ENCODE measurements at regions not wholly inside any gene's neighbourhood (a gene's known extent, or its start where the extent isn't known, plus 50 kb on each side); places are given as distances from the start of the nearest gene placed in this dataset.

- H4K20me1 ChIP-seq (ENCODE audit: insufficient read depth, low read length) = no peaks in the 10 kb centered on the region
- no peak overlapping the region for H2BK5ac ChIP-seq (ENCODE audit: low read depth, low read length, poor library complexity, severe bottlenecking)
- ChIA-PET POLR2A (ENCODE audit: unreplicated experiment) (no interaction called here), CTCF (no interaction called here)
- H2AFZ ChIP-seq (replicated peaks; ENCODE audit: low read length, poor library complexity) = no peak overlapping the region
- no TSS peak for BruUV-seq (replicated peaks)
- no peak overlapping the region for H3K27ac ChIP-seq (ENCODE audit: insufficient read depth, low read length)
- no peak overlapping the region for H3K9ac ChIP-seq (ENCODE audit: low read depth, low read length)
- H4K91ac ChIP-seq (ENCODE audit: insufficient read depth, low read depth, low read length) = no peak overlapping the region
- H3K4me2 ChIP-seq (ENCODE audit: low read depth, low read length) = no peak overlapping the region
- H4K8ac ChIP-seq (ENCODE audit: low read depth in 2 of 2, low read length in 2 of 2) = no peak overlapping the region
- WGBS, 2 experiments (ENCODE audit: extremely low coverage in 2 of 2, insufficient read length in 1 of 2) = 80% methylated on average over 1 of the region's 5 CpGs; no CpG with 5 or more reads in 1 of the 2 experiments
- no peaks in the 10 kb centered on the region for H3K36me3 ChIP-seq (ENCODE audit: control insufficient read depth, insufficient read depth, low read length)
- H3K9me3 ChIP-seq (ENCODE audit: control insufficient read depth, insufficient read depth, low read length) = peaks cover 26% of the 10 kb centered on the region
- no peak overlapping the region for H3K56ac ChIP-seq (ENCODE audit: extremely low read depth, insufficient read depth, low read length)
- no peak overlapping the region for H2AK5ac ChIP-seq (ENCODE audit: low read depth, low read length)
- H2AK9ac ChIP-seq (replicated peaks; ENCODE audit: low read depth, low read length, poor library complexity) = no peak overlapping the region
- intact Hi-C loops (cut with micrococcal nuclease) (no loop called here), in situ Hi-C loops (cut with MboI; ENCODE audit: low sequenced_read_pairs) (no loop called here), dilution Hi-C loops (cut with HindIII; ENCODE audit: low sequenced_read_pairs, unreplicated experiment) (no loop called here)
- no peaks in the 10 kb centered on the region for H3K4me1 ChIP-seq (ENCODE audit: control insufficient read depth, insufficient read depth, low read length)
- H3K4ac ChIP-seq (ENCODE audit: low read depth, low read length) = no peak overlapping the region
- H3K23ac ChIP-seq (ENCODE audit: low read depth, low read length) = no peak overlapping the region
- no peaks in the 10 kb centered on the region for H3K79me1 ChIP-seq (ENCODE audit: low read depth in 1 of 2, low read length in 2 of 2)
- no peak overlapping the region for H4K5ac ChIP-seq (ENCODE audit: low read depth, low read length)
- H3K4me3 ChIP-seq (ENCODE audit: insufficient read depth, low read depth, low read length) = no peak overlapping the region
- H2BK15ac ChIP-seq (ENCODE audit: low read depth, low read length) = no peak overlapping the region
- no peak for ATAC-seq (ENCODE audit: low read depth)
- no peak for TF ChIP-seq RFX5 (IDR thresholded peaks at IDR 0.05; ENCODE audit: low read depth, low read length)
- TF ChIP-seq POLR2A (IDR thresholded peaks at IDR 0.05; ENCODE audit: low read depth, low read length) = no peak
- no peak for TF ChIP-seq MXI1 (IDR thresholded peaks at IDR 0.05; ENCODE audit: borderline replicate concordance, low read depth, low read length)
- TF ChIP-seq NFE2L2 (IDR thresholded peaks at IDR 0.05; ENCODE audit: low read depth, low read length) = no peak
- TF ChIP-seq RCOR1 (IDR thresholded peaks at IDR 0.05; ENCODE audit: insufficient replicate concordance, low read length) = no peak
- TF ChIP-seq MAFK (IDR thresholded peaks at IDR 0.05; ENCODE audit: low read depth, low read length) = no peak
- TF ChIP-seq MAZ (IDR thresholded peaks at IDR 0.05; ENCODE audit: borderline replicate concordance, low read depth, low read length) = no peak
- TF ChIP-seq BHLHE40 (IDR thresholded peaks at IDR 0.05; ENCODE audit: low read depth, low read length) = no peak
- TF ChIP-seq SMC3 (IDR thresholded peaks at IDR 0.05; ENCODE audit: low read depth, low read length) = no peak
- TF ChIP-seq FOS (IDR thresholded peaks at IDR 0.05; ENCODE audit: low read depth, low read length) = no peak
- no peak for TF ChIP-seq USF2 (IDR thresholded peaks at IDR 0.05; ENCODE audit: low read depth, low read length)
- TF ChIP-seq ELK1 (IDR thresholded peaks at IDR 0.05; ENCODE audit: borderline replicate concordance, low read depth, low read length) = no peak
- TF ChIP-seq CEBPB (IDR thresholded peaks at IDR 0.05; ENCODE audit: low read depth, low read length) = no peak
- TF ChIP-seq CHD1 (IDR thresholded peaks at IDR 0.05; ENCODE audit: low read depth, low read length) = no peak
- no peak overlapping the region for H3K14ac ChIP-seq (replicated peaks; ENCODE audit: low read depth, low read length)
- no peak overlapping the region for H2BK120ac ChIP-seq (ENCODE audit: low read depth, low read length)
- H3K18ac ChIP-seq (ENCODE audit: low read depth, low read length) = no peak overlapping the region
- H2BK20ac ChIP-seq (ENCODE audit: low read depth, low read length) = no peak overlapping the region
- no peak for DNase-seq
- H3K27me3 ChIP-seq (ENCODE audit: control insufficient read depth, insufficient read depth, low read length) = no peaks in the 10 kb centered on the region
- no peaks in the 10 kb centered on the region for H3K9me1 ChIP-seq (ENCODE audit: insufficient read depth, low read length)
Measured at GRCh38 chr2:2896011-2896410, 481.6 kb downstream of the EIPR1 start.
